SU-DHL-6 (cell line): ENCODE measurements at regions not wholly inside any gene's neighbourhood (a gene's known extent, or its start where the extent isn't known, plus 50 kb on each side); places are given as distances from the start of the nearest gene placed in this dataset.

Experiments used
- H2AFZ ChIP-seq: fragments of 200-600 bp; sonication (generic); 2 replicates; pipeline ENCODE4 v1.6.1; 2014; ENCODE audit warnings: low read depth, mild to moderate bottlenecking, moderate library complexity, mixed read lengths, antibody characterized with exemption, low read length; ENCODE audit not compliant: severe bottlenecking
- H3F3A ChIP-seq: fragments of 200-600 bp; shearing (Covaris generic); 2 replicates; pipeline ENCODE4 v1.6.0; 2016; ENCODE audit warnings: antibody characterized with exemption, mild to moderate bottlenecking; ENCODE audit not compliant: insufficient read depth
- H3K27ac ChIP-seq: fragments of 200-600 bp; sonication (generic); 2 replicates; pipeline ENCODE4 v1.5.1; 2016; ENCODE audit warnings: low read depth, mild to moderate bottlenecking, low read length, moderate library complexity, mixed read lengths
- H3K27me3 ChIP-seq: fragments of 200-600 bp; sonication (generic), shearing (Covaris generic); 2 replicates; pipeline ENCODE4 v1.6.0; 2014; ENCODE audit warnings: mild to moderate bottlenecking, low read length
- H3K36me3 ChIP-seq: fragments of 200-600 bp; sonication (generic); 2 replicates; pipeline ENCODE4 v1.6.1; 2014; ENCODE audit warnings: mild to moderate bottlenecking, low read length, mixed read lengths
- H3K4me2 ChIP-seq: fragments of 300-600, 200-600 bp; shearing (Covaris generic), sonication (generic); 2 replicates; pipeline ENCODE4 v1.6.0; 2014; ENCODE audit warnings: low read length, low read depth, mild to moderate bottlenecking; ENCODE audit not compliant: poor library complexity, severe bottlenecking
- H3K4me3 ChIP-seq: fragments of 200-600 bp; sonication (generic); 2 replicates; pipeline ENCODE4 v1.5.1; 2014; ENCODE audit warnings: antibody characterized with exemption, low read length, mild to moderate bottlenecking, mixed read lengths; ENCODE audit not compliant: insufficient read depth, poor library complexity, severe bottlenecking
- H3K79me2 ChIP-seq: fragments of 200-600 bp; sonication (generic); 2 replicates; pipeline ENCODE4 v1.6.1; 2014; ENCODE audit warnings: mild to moderate bottlenecking, low read length, moderate library complexity; ENCODE audit not compliant: insufficient read depth
- H3K9ac ChIP-seq: fragments of 200-600 bp; sonication (generic); 2 replicates; pipeline ENCODE4 v1.7.0; 2014; ENCODE audit warnings: mild to moderate bottlenecking, low read length
- H3K9me2 ChIP-seq: fragments of 200-600 bp; sonication (generic); replicated peaks from 2 replicates; pipeline ENCODE4 v1.6.1; 2014; ENCODE audit warnings: low read length; ENCODE audit not compliant: insufficient read depth
- H3K9me3 ChIP-seq: fragments of 200-600 bp; sonication (generic); 2 replicates; pipeline ENCODE4 v1.6.1; 2014; ENCODE audit warnings: low read length, mixed read lengths; ENCODE audit not compliant: insufficient read depth
- H4K20me1 ChIP-seq: fragments of 200-600 bp; sonication (generic); 2 replicates; pipeline ENCODE4 v1.6.1; 2014; ENCODE audit warnings: low read depth, mild to moderate bottlenecking, antibody characterized with exemption, low read length, moderate library complexity, mixed read lengths
- EZH2phosphoT487 ChIP-seq: fragments of 200-600 bp; sonication (generic), shearing (Covaris generic); conservative IDR thresholded peaks from 2 replicates; pipeline ENCODE4 v1.6.1; 2018; ENCODE audit warnings: mild to moderate bottlenecking, antibody characterized with exemption, low read length, moderate library complexity, mixed read lengths
- TF ChIP-seq, protein P1 (sequence below): fragments of 200-600 bp; sonication (generic); IDR thresholded peaks from one replicate; pipeline ENCODE4 v1.5.1; 2017; ENCODE audit warnings: antibody characterized with exemption, mild to moderate bottlenecking, low read length, moderate library complexity; ENCODE audit not compliant: insufficient read depth, poor library complexity, severe bottlenecking

DNA sequence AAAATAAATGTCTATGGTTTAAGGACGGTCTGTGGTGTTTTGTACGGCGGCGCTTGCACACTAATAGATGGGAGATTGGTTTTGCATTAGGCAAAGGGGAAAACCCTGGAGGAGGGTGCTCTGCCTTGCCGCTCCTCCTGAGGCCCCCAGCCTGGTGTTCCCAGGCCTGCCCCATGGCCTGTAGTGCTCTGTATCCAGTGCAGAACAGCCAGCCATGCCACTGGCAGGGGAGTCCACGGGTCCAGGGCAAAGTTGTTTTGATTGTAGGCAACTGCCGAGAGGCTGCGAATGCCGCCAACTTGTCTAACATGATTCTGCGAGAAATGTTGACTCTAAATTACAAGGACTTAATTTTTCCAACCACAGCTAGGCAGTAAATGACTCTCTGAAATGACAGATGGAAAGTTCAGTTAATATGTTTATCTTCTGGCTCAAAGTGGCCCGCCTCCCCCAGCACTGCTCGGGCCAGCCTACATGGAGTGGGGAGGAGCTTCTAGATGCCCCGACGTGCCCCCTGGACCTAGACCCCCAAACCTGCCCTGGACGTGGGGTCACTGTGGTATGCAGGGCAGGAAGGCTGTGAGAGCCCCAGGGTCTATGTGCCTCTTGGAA lies 104.6 kb upstream of the GDF10 start:
- Histone ChIP-seq H3K4me3 (no peak overlapping the region), H3K9me3 (no peaks in the 10 kb centered on the region), H3K4me2 (no peak overlapping the region), H3K27ac (no peak overlapping the region), H3K27me3 (no peaks in the 10 kb centered on the region), H3F3A (no peaks in the 10 kb centered on the region), H3K79me2 (no peaks in the 10 kb centered on the region), H2AFZ (no peak overlapping the region), H3K9ac (no peak overlapping the region), H3K9me2 (no peaks in the 10 kb centered on the region), H3K36me3 (no peaks in the 10 kb centered on the region), H4K20me1 (no peaks in the 10 kb centered on the region)
- TF ChIP-seq EZH2phosphoT487 = no peak
- TF ChIP-seq, protein P1, sequence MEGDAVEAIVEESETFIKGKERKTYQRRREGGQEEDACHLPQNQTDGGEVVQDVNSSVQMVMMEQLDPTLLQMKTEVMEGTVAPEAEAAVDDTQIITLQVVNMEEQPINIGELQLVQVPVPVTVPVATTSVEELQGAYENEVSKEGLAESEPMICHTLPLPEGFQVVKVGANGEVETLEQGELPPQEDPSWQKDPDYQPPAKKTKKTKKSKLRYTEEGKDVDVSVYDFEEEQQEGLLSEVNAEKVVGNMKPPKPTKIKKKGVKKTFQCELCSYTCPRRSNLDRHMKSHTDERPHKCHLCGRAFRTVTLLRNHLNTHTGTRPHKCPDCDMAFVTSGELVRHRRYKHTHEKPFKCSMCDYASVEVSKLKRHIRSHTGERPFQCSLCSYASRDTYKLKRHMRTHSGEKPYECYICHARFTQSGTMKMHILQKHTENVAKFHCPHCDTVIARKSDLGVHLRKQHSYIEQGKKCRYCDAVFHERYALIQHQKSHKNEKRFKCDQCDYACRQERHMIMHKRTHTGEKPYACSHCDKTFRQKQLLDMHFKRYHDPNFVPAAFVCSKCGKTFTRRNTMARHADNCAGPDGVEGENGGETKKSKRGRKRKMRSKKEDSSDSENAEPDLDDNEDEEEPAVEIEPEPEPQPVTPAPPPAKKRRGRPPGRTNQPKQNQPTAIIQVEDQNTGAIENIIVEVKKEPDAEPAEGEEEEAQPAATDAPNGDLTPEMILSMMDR = no peak

DNA sequence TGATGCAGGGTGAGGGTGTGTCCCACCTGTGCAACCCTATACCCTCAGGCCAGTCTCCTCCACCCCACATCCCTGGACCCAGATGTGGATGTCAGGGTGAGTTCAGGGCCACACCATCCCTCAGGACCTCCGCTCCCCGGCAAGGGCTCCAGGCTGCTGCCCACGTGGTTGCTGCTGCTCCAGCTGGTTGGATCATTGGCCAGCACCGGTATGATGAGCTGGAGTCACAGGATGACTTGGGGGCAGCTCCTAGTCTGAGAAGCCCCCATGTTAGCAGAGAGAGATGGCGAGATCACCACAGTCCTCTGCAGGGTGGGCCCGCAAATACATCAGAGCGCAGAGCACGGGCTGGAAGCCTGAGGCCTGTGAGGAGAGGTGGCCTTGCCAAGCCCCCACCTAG lies 103.3 kb upstream of the GDF10 start:
- H3K27ac ChIP-seq = no peak overlapping the region
- H3K79me2 ChIP-seq = no peaks in the 10 kb centered on the region
- no peaks in the 10 kb centered on the region for H3F3A ChIP-seq
- H3K4me3 ChIP-seq = no peak overlapping the region
- H3K9me3 ChIP-seq = no peaks in the 10 kb centered on the region
- no peak overlapping the region for H3K9ac ChIP-seq
- H4K20me1 ChIP-seq = no peaks in the 10 kb centered on the region
- no peak overlapping the region for H3K4me2 ChIP-seq
- no peaks in the 10 kb centered on the region for H3K9me2 ChIP-seq
- TF ChIP-seq EZH2phosphoT487 = no peak
- TF ChIP-seq, protein P1 = no peak
- no peak overlapping the region for H2AFZ ChIP-seq
- no peaks in the 10 kb centered on the region for H3K36me3 ChIP-seq
- H3K27me3 ChIP-seq = no peaks in the 10 kb centered on the region

DNA sequence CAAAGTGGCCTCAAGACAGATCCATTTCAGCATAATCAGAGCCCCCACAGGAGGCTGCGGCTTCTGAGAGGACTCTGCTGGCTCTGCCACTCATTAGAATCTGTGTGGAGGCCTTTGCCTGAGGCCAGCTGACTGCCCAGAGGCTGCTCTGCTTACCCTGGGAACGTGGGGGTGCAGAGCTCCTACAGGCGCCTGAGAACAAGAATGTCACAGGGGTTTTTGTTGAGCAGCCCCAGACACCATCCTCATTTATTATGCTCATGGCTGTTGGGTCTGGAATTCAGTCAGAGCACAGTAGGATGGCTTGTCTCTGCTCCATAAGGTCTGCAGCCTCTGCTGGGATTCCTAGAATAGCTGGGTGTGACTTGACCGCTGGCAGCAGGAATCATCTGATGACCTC lies 101.8 kb upstream of the GDF10 start:
- Histone ChIP-seq H4K20me1 (no peaks in the 10 kb centered on the region), H2AFZ (no peak overlapping the region), H3K36me3 (no peaks in the 10 kb centered on the region), H3K27me3 (no peaks in the 10 kb centered on the region), H3K9ac (no peak overlapping the region), H3K27ac (no peak overlapping the region), H3K9me3 (no peaks in the 10 kb centered on the region), H3F3A (no peaks in the 10 kb centered on the region), H3K4me2 (no peak overlapping the region), H3K79me2 (no peaks in the 10 kb centered on the region), H3K4me3 (no peak overlapping the region), H3K9me2 (no peaks in the 10 kb centered on the region)
- TF ChIP-seq, protein P1 = no peak
- no peak for TF ChIP-seq EZH2phosphoT487
